T-helper 1 cell (primary cell): ENCODE measurements at regions not wholly inside any gene's neighbourhood (a gene's known extent, or its start where the extent isn't known, plus 50 kb on each side); places are given as distances from the start of the nearest gene placed in this dataset.

ENCODE experiments used
- DNase-seq, 5 donors: peaks; one replicate each; pipeline ENCODE4 v3.0.0-alpha.2; 2012 to 2020

GRCh38 chr11:110824912-110825620 is 112.8 kb upstream of the ARHGAP20 start:
- no peak for DNase-seq

- DNase-seq, result peak in 1 of 5 donors; percentile 56
Measured at GRCh38 chr11:110818032-110818687, 105.9 kb upstream of the ARHGAP20 start.

- no peak for DNase-seq
Measured at GRCh38 chr11:110812086-110812733, 100.0 kb upstream of the ARHGAP20 start.

- DNase-seq, result no peak
Measured at GRCh38 chr11:110809417-110810199, 97.4 kb upstream of the ARHGAP20 start.

GRCh38 chr11:110808248-110808647 is 96.0 kb upstream of the ARHGAP20 start:
- no peak for DNase-seq

GRCh38 chr11:110807801-110808200 is 95.6 kb upstream of the ARHGAP20 start:
- no peak for DNase-seq

GRCh38 chr11:110805756-110806155 is 93.5 kb upstream of the ARHGAP20 start:
- no peak for DNase-seq

- DNase-seq, result no peak
Measured at GRCh38 chr11:110802162-110802561, 89.9 kb upstream of the ARHGAP20 start.

- DNase-seq, result no peak
Measured at GRCh38 chr11:110801328-110801727, 89.1 kb upstream of the ARHGAP20 start.

GRCh38 chr11:110798201-110798900 is 86.1 kb upstream of the ARHGAP20 start:
- no peak for DNase-seq

- DNase-seq, result no peak
Measured at GRCh38 chr11:110797453-110797852, 85.2 kb upstream of the ARHGAP20 start.

- no peak for DNase-seq
Measured at GRCh38 chr11:110795112-110795624, 82.9 kb upstream of the ARHGAP20 start.

GRCh38 chr11:110793556-110793955 is 81.3 kb upstream of the ARHGAP20 start:
- no peak for DNase-seq

- no peak for DNase-seq
Measured at GRCh38 chr11:110791621-110792020, 79.4 kb upstream of the ARHGAP20 start.

- DNase-seq, result no peak
Measured at GRCh38 chr11:110787680-110788079, 75.4 kb upstream of the ARHGAP20 start.

- DNase-seq, result no peak
Measured at GRCh38 chr11:110786226-110786902, 74.1 kb upstream of the ARHGAP20 start.

GRCh38 chr11:110785398-110785797 is 73.2 kb upstream of the ARHGAP20 start:
- no peak for DNase-seq

GRCh38 chr11:110782616-110783015 is 70.4 kb upstream of the ARHGAP20 start:
- no peak for DNase-seq

GRCh38 chr11:110779108-110779507 is 66.9 kb upstream of the ARHGAP20 start:
- DNase-seq, result no peak

GRCh38 chr11:110778343-110778742 is 66.1 kb upstream of the ARHGAP20 start:
- DNase-seq, result no peak

- DNase-seq, result no peak
Measured at GRCh38 chr11:110777775-110778174, 65.5 kb upstream of the ARHGAP20 start.

- no peak for DNase-seq
Measured at GRCh38 chr11:110776081-110776480, 63.8 kb upstream of the ARHGAP20 start.
